DMS153 (cell line): ENCODE measurements at regions not wholly inside any gene's neighbourhood (a gene's known extent, or its start where the extent isn't known, plus 50 kb on each side); places are given as distances from the start of the nearest gene placed in this dataset.

Experiments
- DNase-seq: peaks from one replicate; lab custom pipeline; 2025; lab: John Stamatoyannopoulos, UW

GRCh38 chr22:48886604-48887393, 940.9 kb downstream of the BRD1 start:
- peak; percentile 73 for DNase-seq

GRCh38 chr22:48885919-48886305, 941.8 kb downstream of the BRD1 start:
- peak; percentile 77 for DNase-seq

- no peak for DNase-seq
Measured at GRCh38 chr22:48885271-48885918, 942.3 kb downstream of the BRD1 start.

GRCh38 chr22:48884786-48885185, 942.9 kb downstream of the BRD1 start:
- no peak for DNase-seq

GRCh38 chr22:48884324-48884723, 943.3 kb downstream of the BRD1 start:
- no peak for DNase-seq

- DNase-seq: no peak
Measured at GRCh38 chr22:48883211-48883960, 944.3 kb downstream of the BRD1 start.

GRCh38 chr22:48882636-48883200, 945.0 kb downstream of the BRD1 start:
- DNase-seq: no peak

GRCh38 chr22:48881326-48881980, 946.2 kb downstream of the BRD1 start:
- DNase-seq: no peak

GRCh38 chr22:48880749-48881148, 946.9 kb downstream of the BRD1 start:
- DNase-seq: no peak

- no peak for DNase-seq
Measured at GRCh38 chr22:48876951-48877350, 950.7 kb downstream of the BRD1 start.

- DNase-seq: no peak
Measured at GRCh38 chr22:48874956-48875355, 952.7 kb downstream of the BRD1 start.

GRCh38 chr22:48873191-48873520, 954.5 kb downstream of the BRD1 start:
- no peak for DNase-seq

- no peak for DNase-seq
Measured at GRCh38 chr22:48872271-48873190, 955.1 kb downstream of the BRD1 start.

- DNase-seq: no peak
Measured at GRCh38 chr22:48871176-48871840, 956.4 kb downstream of the BRD1 start.

- DNase-seq: no peak
Measured at GRCh38 chr22:48870436-48870835, 957.2 kb downstream of the BRD1 start.

GRCh38 chr22:48869788-48870187, 957.9 kb downstream of the BRD1 start:
- DNase-seq: no peak

GRCh38 chr22:48869161-48869560, 958.5 kb downstream of the BRD1 start:
- DNase-seq: no peak

GRCh38 chr22:48868554-48868953, 959.1 kb downstream of the BRD1 start:
- no peak for DNase-seq

- no peak for DNase-seq
Measured at GRCh38 chr22:48867891-48868290, 959.8 kb downstream of the BRD1 start.

- DNase-seq: no peak
Measured at GRCh38 chr22:48866906-48867681, 960.6 kb downstream of the BRD1 start.
